SK-N-SH (cell line): ENCODE measurements at regions not wholly inside any gene's neighbourhood (a gene's known extent, or its start where the extent isn't known, plus 50 kb on each side); places are given as distances from the start of the nearest gene placed in this dataset.

Source experiments
- CTCF ChIA-PET: fragments of 300-600, 350-600 bp; formaldehyde crosslinking; extraction: SDS; loops from one replicate; lab custom pipeline; 2021; lab: Yijun Ruan, JAX
- POLR2A ChIA-PET: fragments of 350-600 bp; sonication (Branson Sonifier 250); formaldehyde crosslinking; extraction: SDS; loops from one replicate; lab custom pipeline; 2020; ENCODE audit warnings: antibody characterized with exemption, inconsistent platforms; lab: Yijun Ruan, JAX
- DNase-seq: peaks from one replicate; pipeline ENCODE4 v3.0.0; 2012
- H2AFZ ChIP-seq: fragments of 200-600 bp; sonication (generic); 2 replicates; pipeline ENCODE4 v1.8.1; 2016; ENCODE audit warnings: antibody characterized with exemption, mild to moderate bottlenecking, low read depth
- H3F3A ChIP-seq: fragments of 200-600 bp; sonication (generic); replicated peaks from 2 replicates; pipeline ENCODE3; 2016; ENCODE audit warnings: antibody characterized with exemption, mild to moderate bottlenecking; ENCODE audit not compliant: insufficient read depth
- H3K27ac ChIP-seq, 2 experiments: fragments of 200-500 bp in 1 of 2; fragments of 200-600 bp in 1 of 2; sonication (Bioruptor generic) in 1 of 2; sonication (generic), shearing (Covaris generic) in 1 of 2; 2 replicates each; pipeline versions ENCODE4 v1.5.1 to v1.6.1; 2014 to 2016; ENCODE audit warnings: low read depth in 2 of 2, inconsistent platforms in 1 of 2, low read length in 1 of 2, mild to moderate bottlenecking in 1 of 2, mixed read lengths in 1 of 2
- H3K27me3 ChIP-seq: fragments of 200-600 bp; sonication (generic), shearing (Covaris generic); 2 replicates; pipeline ENCODE4 v1.6.1; 2016; ENCODE audit warnings: mixed run types; ENCODE audit not compliant: insufficient read depth
- H3K36me3 ChIP-seq, 2 experiments: fragments of 200-500 bp in 1 of 2; fragments of 200-600 bp in 1 of 2; sonication (Bioruptor generic) in 1 of 2; sonication (generic) in 1 of 2; replicated peaks in 1 of 2; 2 replicates each; pipeline versions ENCODE3 to v1.5.1; 2014 to 2016; ENCODE audit warnings: low read length in 1 of 2, mild to moderate bottlenecking in 1 of 2; ENCODE audit not compliant: insufficient read depth in 2 of 2, control insufficient read depth in 1 of 2
- H3K4me1 ChIP-seq, 2 experiments: fragments of 200-500 bp in 1 of 2; fragments of 200-600 bp in 1 of 2; sonication (Bioruptor generic) in 1 of 2; sonication (generic), shearing (Covaris generic) in 1 of 2; 2 replicates each; pipeline versions ENCODE4 v1.5.1 to v1.6.1; 2014 to 2016; ENCODE audit warnings: low read depth in 1 of 2, low read length in 1 of 2, mixed run types in 1 of 2; ENCODE audit not compliant: insufficient read depth in 2 of 2, control insufficient read depth in 1 of 2
- H3K4me2 ChIP-seq: fragments of 200-600 bp; sonication (generic), shearing (Covaris generic); 2 replicates; pipeline ENCODE4 v1.6.1; 2017; ENCODE audit warnings: mixed run types
- H3K4me3 ChIP-seq, 2 experiments: fragments of 200-500 bp in 1 of 2; fragments of 200-600 bp in 1 of 2; sonication (Bioruptor generic) in 1 of 2; sonication (generic), shearing (Covaris generic) in 1 of 2; 2 replicates each; pipeline versions ENCODE4 v1.5.1 to v1.8.1; 2014 to 2016; ENCODE audit warnings: low read depth in 2 of 2, inconsistent platforms in 1 of 2, low read length in 1 of 2, mild to moderate bottlenecking in 1 of 2, mixed read lengths in 1 of 2, moderate library complexity in 1 of 2
- H3K79me2 ChIP-seq: fragments of 200-600 bp; sonication (generic); 2 replicates; pipeline ENCODE4 v1.8.1; 2017; ENCODE audit warnings: mild to moderate bottlenecking; ENCODE audit not compliant: insufficient read depth
- H3K9ac ChIP-seq: fragments of 200-600 bp; sonication (generic); 2 replicates; pipeline ENCODE4 v1.6.1; 2017; ENCODE audit warnings: mixed run types
- H3K9me2 ChIP-seq: fragments of 200-600 bp; sonication (generic); 2 replicates; pipeline ENCODE4 v1.6.1; 2017; ENCODE audit warnings: mixed run types
- H3K9me3 ChIP-seq: fragments of 200-600 bp; sonication (generic); 2 replicates; pipeline ENCODE4 v1.6.1; 2017; ENCODE audit warnings: mixed run types, mild to moderate bottlenecking, moderate library complexity
- H4K20me1 ChIP-seq: fragments of 200-600 bp; sonication (generic); 2 replicates; pipeline ENCODE4 v1.6.1; 2017; ENCODE audit warnings: mild to moderate bottlenecking, mixed run types; ENCODE audit not compliant: insufficient read depth
- ELF1 ChIP-seq: IDR thresholded peaks from 2 replicates; pipeline ENCODE4 v1.4.0; 2012
- EP300 ChIP-seq, 2 experiments: IDR thresholded peaks; 2 replicates each; pipeline versions ENCODE4 v1.4.0 to v1.6.1; 2012; ENCODE audit warnings: borderline replicate concordance in 1 of 2, low read depth in 1 of 2, low read length in 1 of 2
- EZH2phosphoT487 ChIP-seq: fragments of 200-600 bp; sonication (generic); IDR thresholded peaks from 2 replicates; pipeline ENCODE4 v1.6.1; 2017; ENCODE audit warnings: low read depth, mixed run types, mild to moderate bottlenecking, antibody characterized with exemption, moderate library complexity, borderline replicate concordance
- FOSL2 ChIP-seq: IDR thresholded peaks from 2 replicates; pipeline ENCODE4 v1.4.0; 2012; ENCODE audit warnings: low read depth, mild to moderate bottlenecking, moderate library complexity, borderline replicate concordance
- FOXM1 ChIP-seq: IDR thresholded peaks from 2 replicates; pipeline ENCODE4 v1.4.0; 2012; ENCODE audit warnings: low read depth, mild to moderate bottlenecking
- GABPA ChIP-seq: IDR thresholded peaks from 2 replicates; pipeline ENCODE4 v1.4.0; 2012; ENCODE audit warnings: low read depth, mild to moderate bottlenecking
- MXI1 ChIP-seq: IDR thresholded peaks from 2 replicates; pipeline ENCODE4 v1.6.1; 2012; ENCODE audit warnings: mild to moderate bottlenecking, low read depth, low read length, improper control_type of control experiment
- POLR2AphosphoS5 ChIP-seq: IDR thresholded peaks from 2 replicates; pipeline ENCODE4 v1.6.1; 2012; ENCODE audit warnings: low read depth, low read length
- RAD21 ChIP-seq: IDR thresholded peaks from 2 replicates; pipeline ENCODE4 v1.6.1; 2012; ENCODE audit warnings: mild to moderate bottlenecking, low read length
- RCOR1 ChIP-seq: fragments of 150-350 bp; IDR thresholded peaks from 2 replicates; pipeline ENCODE4 v1.6.1; 2017; ENCODE audit warnings: antibody characterized with exemption, low read length
- RFX5 ChIP-seq: IDR thresholded peaks from 2 replicates; pipeline ENCODE4 v1.6.1; 2012; ENCODE audit warnings: mild to moderate bottlenecking, improper control_type of control experiment, low read length
- SIN3A ChIP-seq: IDR thresholded peaks from 2 replicates; pipeline ENCODE4 v1.6.1; 2012; ENCODE audit warnings: low read depth, mild to moderate bottlenecking, low read length, moderate library complexity, borderline replicate concordance
- TAF1 ChIP-seq: IDR thresholded peaks from 2 replicates; pipeline ENCODE4 v1.6.1; 2012; ENCODE audit warnings: low read depth, mild to moderate bottlenecking, low read length, moderate library complexity, borderline replicate concordance
- TEAD4 ChIP-seq: IDR thresholded peaks from 2 replicates; pipeline ENCODE4 v1.4.0; 2012; ENCODE audit warnings: mild to moderate bottlenecking, borderline replicate concordance; ENCODE audit not compliant: insufficient read depth
- TF ChIP-seq, protein P1 (sequence below): fragments of 150-350 bp; IDR thresholded peaks from 2 replicates; pipeline ENCODE4 v1.6.1; 2017; ENCODE audit warnings: antibody characterized with exemption, low read length, low read depth, borderline replicate concordance
- TF ChIP-seq, protein P2 (sequence below): IDR thresholded peaks from 2 replicates; pipeline ENCODE4 v1.6.1; 2012; ENCODE audit warnings: mild to moderate bottlenecking, low read depth, low read length, moderate library complexity
- TF ChIP-seq, protein P3 (sequence below): IDR thresholded peaks from 2 replicates; pipeline ENCODE4; 2012
- TF ChIP-seq, protein P4 (sequence below): fragments of 150-350 bp; IDR thresholded peaks from 2 replicates; pipeline ENCODE4 v1.6.1; 2016; ENCODE audit warnings: mild to moderate bottlenecking, low read depth, low read length
- TF ChIP-seq, protein P5 (sequence below): fragments of 200-600 bp; sonication (generic); IDR thresholded peaks from 2 replicates; pipeline ENCODE4 v1.6.1; 2017; ENCODE audit warnings: antibody characterized with exemption, mild to moderate bottlenecking, moderate library complexity
- TF ChIP-seq, protein P6 (sequence below): IDR thresholded peaks from 2 replicates; pipeline ENCODE4 v1.4.0; 2012; ENCODE audit warnings: low read depth

DNA sequence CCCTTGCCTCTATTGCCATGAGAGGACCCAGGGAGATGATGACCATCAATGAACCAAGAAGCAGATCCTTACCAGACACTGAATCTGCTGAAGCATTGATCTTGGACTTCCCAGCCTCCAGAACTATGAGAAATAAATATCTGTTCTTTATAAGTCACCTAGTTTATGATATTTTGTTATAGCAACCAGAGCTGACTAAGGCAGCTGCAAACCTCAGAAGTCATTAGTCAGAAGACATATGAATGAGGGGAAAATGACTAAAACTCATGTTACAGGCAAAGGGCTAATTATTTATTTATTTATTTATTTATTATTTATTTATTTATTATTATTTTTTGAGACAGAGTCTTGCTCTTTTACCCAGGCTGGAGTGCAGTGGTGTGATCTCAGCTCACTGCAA lies 321.1 kb downstream of the TGFB2 start:
- POLR2A ChIA-PET, result no interaction called here

More for the DNA sequence above, 321.1 kb downstream of the TGFB2 start:
- TF ChIP-seq, protein P1, sequence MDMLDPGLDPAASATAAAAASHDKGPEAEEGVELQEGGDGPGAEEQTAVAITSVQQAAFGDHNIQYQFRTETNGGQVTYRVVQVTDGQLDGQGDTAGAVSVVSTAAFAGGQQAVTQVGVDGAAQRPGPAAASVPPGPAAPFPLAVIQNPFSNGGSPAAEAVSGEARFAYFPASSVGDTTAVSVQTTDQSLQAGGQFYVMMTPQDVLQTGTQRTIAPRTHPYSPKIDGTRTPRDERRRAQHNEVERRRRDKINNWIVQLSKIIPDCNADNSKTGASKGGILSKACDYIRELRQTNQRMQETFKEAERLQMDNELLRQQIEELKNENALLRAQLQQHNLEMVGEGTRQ, result no peak
- TF ChIP-seq TAF1, result no peak
- TF ChIP-seq EP300 (IDR thresholded peaks at IDR 0.05; ENCODE audit: borderline replicate concordance in 1 of 2, low read depth in 1 of 2, low read length in 1 of 2), result no peak
- TF ChIP-seq FOSL2, result no peak
- TF ChIP-seq MXI1, result no peak
- no peak for TF ChIP-seq TEAD4
- no peak for TF ChIP-seq FOXM1
- TF ChIP-seq, protein P2, sequence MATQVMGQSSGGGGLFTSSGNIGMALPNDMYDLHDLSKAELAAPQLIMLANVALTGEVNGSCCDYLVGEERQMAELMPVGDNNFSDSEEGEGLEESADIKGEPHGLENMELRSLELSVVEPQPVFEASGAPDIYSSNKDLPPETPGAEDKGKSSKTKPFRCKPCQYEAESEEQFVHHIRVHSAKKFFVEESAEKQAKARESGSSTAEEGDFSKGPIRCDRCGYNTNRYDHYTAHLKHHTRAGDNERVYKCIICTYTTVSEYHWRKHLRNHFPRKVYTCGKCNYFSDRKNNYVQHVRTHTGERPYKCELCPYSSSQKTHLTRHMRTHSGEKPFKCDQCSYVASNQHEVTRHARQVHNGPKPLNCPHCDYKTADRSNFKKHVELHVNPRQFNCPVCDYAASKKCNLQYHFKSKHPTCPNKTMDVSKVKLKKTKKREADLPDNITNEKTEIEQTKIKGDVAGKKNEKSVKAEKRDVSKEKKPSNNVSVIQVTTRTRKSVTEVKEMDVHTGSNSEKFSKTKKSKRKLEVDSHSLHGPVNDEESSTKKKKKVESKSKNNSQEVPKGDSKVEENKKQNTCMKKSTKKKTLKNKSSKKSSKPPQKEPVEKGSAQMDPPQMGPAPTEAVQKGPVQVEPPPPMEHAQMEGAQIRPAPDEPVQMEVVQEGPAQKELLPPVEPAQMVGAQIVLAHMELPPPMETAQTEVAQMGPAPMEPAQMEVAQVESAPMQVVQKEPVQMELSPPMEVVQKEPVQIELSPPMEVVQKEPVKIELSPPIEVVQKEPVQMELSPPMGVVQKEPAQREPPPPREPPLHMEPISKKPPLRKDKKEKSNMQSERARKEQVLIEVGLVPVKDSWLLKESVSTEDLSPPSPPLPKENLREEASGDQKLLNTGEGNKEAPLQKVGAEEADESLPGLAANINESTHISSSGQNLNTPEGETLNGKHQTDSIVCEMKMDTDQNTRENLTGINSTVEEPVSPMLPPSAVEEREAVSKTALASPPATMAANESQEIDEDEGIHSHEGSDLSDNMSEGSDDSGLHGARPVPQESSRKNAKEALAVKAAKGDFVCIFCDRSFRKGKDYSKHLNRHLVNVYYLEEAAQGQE, result no peak
- TF ChIP-seq, protein P3, sequence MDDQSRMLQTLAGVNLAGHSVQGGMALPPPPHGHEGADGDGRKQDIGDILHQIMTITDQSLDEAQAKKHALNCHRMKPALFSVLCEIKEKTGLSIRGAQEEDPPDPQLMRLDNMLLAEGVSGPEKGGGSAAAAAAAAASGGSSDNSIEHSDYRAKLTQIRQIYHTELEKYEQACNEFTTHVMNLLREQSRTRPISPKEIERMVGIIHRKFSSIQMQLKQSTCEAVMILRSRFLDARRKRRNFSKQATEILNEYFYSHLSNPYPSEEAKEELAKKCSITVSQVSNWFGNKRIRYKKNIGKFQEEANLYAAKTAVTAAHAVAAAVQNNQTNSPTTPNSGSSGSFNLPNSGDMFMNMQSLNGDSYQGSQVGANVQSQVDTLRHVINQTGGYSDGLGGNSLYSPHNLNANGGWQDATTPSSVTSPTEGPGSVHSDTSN, result no peak
- TF ChIP-seq RFX5, result no peak
- no peak for TF ChIP-seq POLR2AphosphoS5
- TF ChIP-seq, protein P4, sequence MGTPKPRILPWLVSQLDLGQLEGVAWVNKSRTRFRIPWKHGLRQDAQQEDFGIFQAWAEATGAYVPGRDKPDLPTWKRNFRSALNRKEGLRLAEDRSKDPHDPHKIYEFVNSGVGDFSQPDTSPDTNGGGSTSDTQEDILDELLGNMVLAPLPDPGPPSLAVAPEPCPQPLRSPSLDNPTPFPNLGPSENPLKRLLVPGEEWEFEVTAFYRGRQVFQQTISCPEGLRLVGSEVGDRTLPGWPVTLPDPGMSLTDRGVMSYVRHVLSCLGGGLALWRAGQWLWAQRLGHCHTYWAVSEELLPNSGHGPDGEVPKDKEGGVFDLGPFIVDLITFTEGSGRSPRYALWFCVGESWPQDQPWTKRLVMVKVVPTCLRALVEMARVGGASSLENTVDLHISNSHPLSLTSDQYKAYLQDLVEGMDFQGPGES, result no peak
- TF ChIP-seq RCOR1, result no peak
- TF ChIP-seq, protein P5, sequence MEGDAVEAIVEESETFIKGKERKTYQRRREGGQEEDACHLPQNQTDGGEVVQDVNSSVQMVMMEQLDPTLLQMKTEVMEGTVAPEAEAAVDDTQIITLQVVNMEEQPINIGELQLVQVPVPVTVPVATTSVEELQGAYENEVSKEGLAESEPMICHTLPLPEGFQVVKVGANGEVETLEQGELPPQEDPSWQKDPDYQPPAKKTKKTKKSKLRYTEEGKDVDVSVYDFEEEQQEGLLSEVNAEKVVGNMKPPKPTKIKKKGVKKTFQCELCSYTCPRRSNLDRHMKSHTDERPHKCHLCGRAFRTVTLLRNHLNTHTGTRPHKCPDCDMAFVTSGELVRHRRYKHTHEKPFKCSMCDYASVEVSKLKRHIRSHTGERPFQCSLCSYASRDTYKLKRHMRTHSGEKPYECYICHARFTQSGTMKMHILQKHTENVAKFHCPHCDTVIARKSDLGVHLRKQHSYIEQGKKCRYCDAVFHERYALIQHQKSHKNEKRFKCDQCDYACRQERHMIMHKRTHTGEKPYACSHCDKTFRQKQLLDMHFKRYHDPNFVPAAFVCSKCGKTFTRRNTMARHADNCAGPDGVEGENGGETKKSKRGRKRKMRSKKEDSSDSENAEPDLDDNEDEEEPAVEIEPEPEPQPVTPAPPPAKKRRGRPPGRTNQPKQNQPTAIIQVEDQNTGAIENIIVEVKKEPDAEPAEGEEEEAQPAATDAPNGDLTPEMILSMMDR, result no peak
- no peak for TF ChIP-seq SIN3A
- TF ChIP-seq EZH2phosphoT487, result no peak
- no peak for TF ChIP-seq ELF1
- TF ChIP-seq, protein P6, sequence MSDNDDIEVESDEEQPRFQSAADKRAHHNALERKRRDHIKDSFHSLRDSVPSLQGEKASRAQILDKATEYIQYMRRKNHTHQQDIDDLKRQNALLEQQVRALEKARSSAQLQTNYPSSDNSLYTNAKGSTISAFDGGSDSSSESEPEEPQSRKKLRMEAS, result no peak
- TF ChIP-seq GABPA, result no peak
- no peak for TF ChIP-seq RAD21
- TF ChIP-seq, all 33 proteins: peak for 0
- CTCF ChIA-PET, result no interaction called here
- peaks cover 12% of the 10 kb centered on the region for H3F3A ChIP-seq
- no peaks in the 10 kb centered on the region for H4K20me1 ChIP-seq
- H3K9ac ChIP-seq, result no peak overlapping the region
- no peaks in the 10 kb centered on the region for H3K79me2 ChIP-seq
- no peak overlapping the region for H2AFZ ChIP-seq
- no peak overlapping the region for H3K4me2 ChIP-seq
- H3K4me3 ChIP-seq, result no peak overlapping the region
- H3K27ac ChIP-seq, result no peak overlapping the region
- peaks cover 0 to 8% of the 10 kb centered on the region in 2 experiments; a peak in 3 of 4 replicates for H3K4me1 ChIP-seq
- no peaks in the 10 kb centered on the region for H3K27me3 ChIP-seq
- H3K9me3 ChIP-seq, result no peaks in the 10 kb centered on the region
- no peaks in the 10 kb centered on the region for H3K36me3 ChIP-seq
- no peaks in the 10 kb centered on the region for H3K9me2 ChIP-seq
- no peak for DNase-seq
